IPS-15b (cell line): ENCODE measurements at regions not wholly inside any gene's neighbourhood (a gene's known extent, or its start where the extent isn't known, plus 50 kb on each side); places are given as distances from the start of the nearest gene placed in this dataset.

Experiments
- H3K27me3 ChIP-seq: one replicate; pipeline ENCODE4 v1.6.1; 2013; ENCODE audit warnings: low read length; ENCODE audit not compliant: control insufficient read depth, insufficient read depth
- H3K36me3 ChIP-seq: one replicate; pipeline ENCODE4 v1.6.1; 2013; ENCODE audit warnings: low read length; ENCODE audit not compliant: control insufficient read depth, insufficient read depth
- H3K4me1 ChIP-seq: one replicate; pipeline ENCODE4 v1.6.1; 2013; ENCODE audit warnings: mild to moderate bottlenecking, low read length; ENCODE audit not compliant: control insufficient read depth, insufficient read depth
- H3K4me3 ChIP-seq: one replicate; pipeline ENCODE4 v1.5.1; 2013; ENCODE audit warnings: low read depth, low read length
- H3K9ac ChIP-seq: one replicate; pipeline ENCODE4 v1.6.1; 2013; ENCODE audit warnings: low read depth, mild to moderate bottlenecking, low read length
- H3K9me3 ChIP-seq: one replicate; pipeline ENCODE4 v1.6.1; 2013; ENCODE audit warnings: mild to moderate bottlenecking, low read length; ENCODE audit not compliant: control insufficient read depth, insufficient read depth

DNA sequence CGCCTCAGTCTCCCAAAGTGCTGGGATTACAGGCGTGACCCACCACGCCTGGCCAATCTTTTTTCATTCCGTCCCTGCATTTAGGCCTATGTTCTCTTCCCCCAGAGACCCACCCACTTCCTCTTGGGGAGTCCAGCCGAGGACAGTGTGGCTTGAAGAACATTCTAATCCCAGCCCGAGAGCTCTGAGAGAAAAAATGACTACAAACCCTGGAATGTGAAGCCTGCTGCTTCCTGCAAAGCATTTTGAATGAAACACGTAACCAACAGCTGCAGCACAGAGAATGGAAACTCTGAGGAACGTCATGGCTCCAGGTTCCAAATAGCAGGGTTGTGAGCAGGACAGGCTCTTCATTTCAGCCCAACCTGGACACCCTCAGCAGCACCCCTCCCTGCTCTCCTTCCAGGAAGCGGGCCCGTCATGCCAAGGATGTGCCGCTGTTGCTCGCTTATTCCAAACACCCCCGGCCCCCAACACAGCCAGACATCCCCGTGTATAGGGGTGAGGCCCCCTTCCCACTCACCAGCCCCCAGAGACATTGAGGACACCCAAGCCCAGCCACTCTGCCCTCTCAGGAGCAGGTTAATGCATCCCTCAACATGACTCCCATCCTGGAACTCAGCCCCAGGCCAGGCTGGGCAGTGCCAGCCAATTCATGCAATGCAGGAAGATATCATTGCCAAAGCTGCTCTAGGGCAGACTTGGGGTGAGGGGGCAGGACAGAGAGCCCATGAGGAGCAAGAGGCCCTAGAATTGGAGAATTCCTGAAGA, 139.8 kb downstream of the ZFP36L2 start:
- Histone ChIP-seq H3K9ac (no peak overlapping the region), H3K27me3 (no peaks in the 10 kb centered on the region), H3K4me1 (peaks cover 16% of the 10 kb centered on the region), H3K4me3 (no peak overlapping the region), H3K9me3 (peaks cover 3% of the 10 kb centered on the region), H3K36me3 (no peaks in the 10 kb centered on the region)

GRCh38 chr2:43085929-43086328, 140.5 kb downstream of the ZFP36L2 start:
- peaks cover 3% of the 10 kb centered on the region for H3K9me3 ChIP-seq
- no peak overlapping the region for H3K4me3 ChIP-seq
- H3K27me3 ChIP-seq, result no peaks in the 10 kb centered on the region
- peaks cover 16% of the 10 kb centered on the region for H3K4me1 ChIP-seq
- H3K36me3 ChIP-seq, result no peaks in the 10 kb centered on the region
- no peak overlapping the region for H3K9ac ChIP-seq

DNA sequence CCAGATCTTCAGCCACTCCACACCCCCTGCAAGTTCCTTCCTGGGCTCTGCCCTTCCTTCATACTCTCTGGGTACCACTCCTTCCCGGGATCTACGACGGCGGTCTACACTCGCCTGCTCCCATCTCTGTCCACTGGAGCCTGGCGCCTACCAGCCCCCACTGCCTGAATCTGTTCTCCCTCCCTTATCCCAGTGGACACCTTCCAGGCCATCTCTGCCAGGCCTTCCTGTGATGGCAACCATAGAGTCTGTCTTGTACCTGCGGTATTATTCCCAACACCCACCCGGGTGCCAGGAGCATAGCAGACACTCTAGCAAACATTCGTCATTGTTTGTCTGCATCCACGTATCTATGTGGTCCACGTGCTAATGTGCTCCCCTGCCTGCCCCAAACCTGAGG, 140.9 kb downstream of the ZFP36L2 start:
- no peak overlapping the region for H3K9ac ChIP-seq
- no peaks in the 10 kb centered on the region for H3K36me3 ChIP-seq
- H3K4me1 ChIP-seq, result peaks cover 16% of the 10 kb centered on the region
- no peaks in the 10 kb centered on the region for H3K9me3 ChIP-seq
- H3K4me3 ChIP-seq, result no peak overlapping the region
- H3K27me3 ChIP-seq, result no peaks in the 10 kb centered on the region

DNA sequence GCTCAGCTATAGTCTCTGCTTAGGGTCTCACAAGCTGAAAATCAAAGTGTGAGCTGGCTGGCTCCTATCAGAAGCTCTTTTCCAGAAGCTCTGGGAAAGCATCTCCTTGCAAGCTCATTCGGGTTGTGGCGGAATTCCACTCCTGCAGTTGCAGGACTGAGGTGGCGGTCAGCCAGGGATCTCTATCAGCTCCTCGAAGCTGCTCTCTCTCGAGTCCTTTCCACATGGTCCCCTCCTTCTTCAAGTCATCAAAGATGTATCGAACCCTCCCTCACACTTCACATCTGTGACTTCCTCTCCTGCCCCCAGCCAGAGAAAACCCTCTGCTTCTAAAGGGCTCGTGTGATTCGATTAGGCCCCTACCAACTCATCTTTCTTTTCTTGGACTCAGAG, 141.7 kb downstream of the ZFP36L2 start:
- no peak overlapping the region for H3K9ac ChIP-seq
- no peak overlapping the region for H3K4me3 ChIP-seq
- H3K27me3 ChIP-seq, result no peaks in the 10 kb centered on the region
- no peaks in the 10 kb centered on the region for H3K36me3 ChIP-seq
- no peaks in the 10 kb centered on the region for H3K9me3 ChIP-seq
- peaks cover 16% of the 10 kb centered on the region for H3K4me1 ChIP-seq

DNA sequence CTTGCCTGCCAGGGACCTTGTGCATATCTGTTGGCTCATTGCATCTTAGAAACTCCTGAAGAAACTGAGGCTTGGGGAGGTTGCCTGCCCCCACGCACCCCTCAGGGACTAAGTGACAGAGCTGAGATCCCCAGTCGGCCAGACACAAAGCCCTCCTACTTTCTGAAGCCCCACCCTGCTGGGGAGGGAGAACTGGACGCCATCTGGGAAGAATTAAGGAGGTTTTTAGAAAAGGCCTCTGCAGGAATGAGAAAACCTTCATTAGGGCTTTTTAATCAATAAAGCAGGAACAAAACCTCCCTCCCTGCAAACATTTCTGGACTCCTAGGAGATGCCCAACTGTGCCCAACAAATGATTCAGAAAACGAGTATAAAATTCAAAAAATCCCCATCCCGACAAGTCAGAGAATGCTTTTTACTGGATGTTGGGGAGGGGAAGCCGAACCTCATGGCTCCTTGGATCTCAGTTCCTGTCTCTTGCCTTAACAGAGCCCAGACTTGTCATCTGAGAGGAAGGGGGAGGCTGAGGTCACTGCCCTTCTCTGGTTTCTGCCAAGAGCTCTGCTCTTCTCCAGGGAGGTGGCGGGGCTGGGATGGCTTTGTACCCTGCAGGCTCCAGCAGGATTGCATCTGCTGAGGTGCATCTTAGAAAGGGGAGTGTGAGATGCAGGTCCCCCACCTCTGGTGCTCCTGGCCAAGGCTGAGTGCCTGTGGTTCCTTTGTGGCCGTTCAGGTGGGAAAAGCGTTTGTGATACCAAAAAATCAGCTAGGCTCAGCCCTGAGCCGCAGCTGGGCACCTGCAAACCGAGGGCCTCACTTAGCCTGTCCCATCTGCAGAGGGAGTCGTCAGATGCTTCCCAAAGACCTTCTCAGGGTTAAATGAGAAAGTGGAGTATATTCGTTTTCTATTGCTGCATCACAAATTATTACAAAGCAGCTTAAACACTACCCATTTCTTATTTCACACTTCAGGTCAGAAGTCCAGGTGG, 142.4 kb downstream of the ZFP36L2 start:
- Histone ChIP-seq H3K4me3 (no peak overlapping the region), H3K9ac (no peak overlapping the region), H3K36me3 (no peaks in the 10 kb centered on the region), H3K4me1 (peaks cover 15% of the 10 kb centered on the region), H3K9me3 (no peaks in the 10 kb centered on the region), H3K27me3 (no peaks in the 10 kb centered on the region)

GRCh38 chr2:43082903-43083677, 143.3 kb downstream of the ZFP36L2 start:
- H3K4me3 ChIP-seq, result no peak overlapping the region
- H3K4me1 ChIP-seq, result peaks cover 12% of the 10 kb centered on the region
- H3K36me3 ChIP-seq, result no peaks in the 10 kb centered on the region
- no peak overlapping the region for H3K9ac ChIP-seq
- no peaks in the 10 kb centered on the region for H3K27me3 ChIP-seq
- H3K9me3 ChIP-seq, result no peaks in the 10 kb centered on the region

DNA sequence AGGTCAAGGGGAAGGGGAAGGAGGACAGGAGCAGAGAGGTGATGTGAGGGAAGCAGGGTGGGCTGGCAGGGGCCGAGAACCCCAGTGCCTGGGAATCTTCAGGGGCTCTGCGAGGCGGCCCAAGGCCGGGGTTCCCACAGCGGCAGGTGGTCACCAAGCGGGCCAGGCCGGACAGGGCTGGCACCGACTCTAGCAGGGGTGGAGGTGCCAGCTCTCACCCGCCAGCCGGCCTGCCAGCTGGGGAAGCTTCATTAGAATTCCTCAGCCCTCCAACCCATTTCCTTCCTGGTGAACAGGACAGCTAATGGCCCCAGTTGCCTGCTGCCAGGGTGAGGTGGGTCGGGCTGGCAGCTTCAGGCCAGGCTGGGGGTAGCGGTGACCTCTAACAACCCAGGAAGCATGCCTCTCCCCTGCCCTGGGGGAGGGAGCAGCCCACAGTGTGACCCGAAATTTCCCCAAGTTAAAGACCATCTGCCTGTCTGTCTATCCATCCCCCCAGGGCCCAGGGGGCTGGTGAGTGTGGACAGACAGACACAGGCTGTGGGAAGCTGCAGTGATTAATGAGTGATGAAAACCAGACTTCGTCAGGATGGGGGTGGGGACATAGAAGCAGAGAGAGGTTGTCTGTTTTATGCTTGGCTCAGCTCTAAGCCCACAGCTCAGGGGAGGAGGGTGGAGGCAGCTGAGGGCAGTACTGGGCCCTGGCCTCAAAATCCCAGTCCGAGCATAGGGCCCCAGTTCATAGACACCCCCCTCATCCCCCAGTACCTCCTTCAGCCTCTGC, 144.1 kb downstream of the ZFP36L2 start:
- Histone ChIP-seq H3K9ac (no peak overlapping the region), H3K36me3 (no peaks in the 10 kb centered on the region), H3K27me3 (no peaks in the 10 kb centered on the region), H3K9me3 (no peaks in the 10 kb centered on the region), H3K4me3 (no peak overlapping the region), H3K4me1 (peaks cover 12% of the 10 kb centered on the region)

DNA sequence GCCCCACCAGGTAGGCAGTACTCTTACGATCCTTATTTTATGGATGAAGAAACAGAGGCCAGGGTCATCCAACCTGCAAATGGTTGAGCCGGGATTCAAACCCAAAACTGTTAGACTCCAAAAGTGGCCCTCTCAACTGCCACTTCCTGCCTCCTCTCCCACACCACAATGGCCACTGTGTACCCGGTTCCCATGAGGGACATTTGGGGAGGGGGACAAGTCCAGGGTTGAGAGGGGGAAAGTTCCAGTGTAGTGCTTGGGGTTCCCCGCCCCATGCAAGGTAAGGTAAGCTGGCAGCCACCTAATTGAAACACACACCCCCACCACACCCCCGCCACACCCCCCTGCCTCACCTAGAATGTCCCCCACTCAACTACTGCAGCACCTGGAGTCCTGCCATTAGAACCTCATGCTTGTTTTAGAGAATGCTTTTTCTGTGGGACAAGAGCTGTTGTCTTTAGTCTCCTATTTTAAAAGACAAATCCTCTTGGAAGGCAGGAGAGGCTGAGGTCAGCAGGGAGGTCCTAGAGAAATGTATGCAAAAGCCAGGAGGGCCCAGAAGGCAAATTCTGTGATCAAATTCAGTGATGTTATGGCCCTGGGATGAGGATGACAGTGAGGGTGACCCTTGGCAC, 145.2 kb downstream of the ZFP36L2 start:
- Histone ChIP-seq H3K9ac (no peak overlapping the region), H3K9me3 (no peaks in the 10 kb centered on the region), H3K36me3 (no peaks in the 10 kb centered on the region), H3K4me1 (peaks cover 12% of the 10 kb centered on the region), H3K4me3 (no peak overlapping the region), H3K27me3 (no peaks in the 10 kb centered on the region)

GRCh38 chr2:43080571-43081021, 145.8 kb downstream of the ZFP36L2 start:
- H3K9ac ChIP-seq, result no peak overlapping the region
- H3K4me3 ChIP-seq, result no peak overlapping the region
- no peaks in the 10 kb centered on the region for H3K36me3 ChIP-seq
- no peaks in the 10 kb centered on the region for H3K9me3 ChIP-seq
- H3K4me1 ChIP-seq, result peaks cover 12% of the 10 kb centered on the region
- no peaks in the 10 kb centered on the region for H3K27me3 ChIP-seq

- Histone ChIP-seq H3K36me3 (no peaks in the 10 kb centered on the region), H3K4me3 (no peak overlapping the region), H3K4me1 (peaks cover 6% of the 10 kb centered on the region), H3K27me3 (no peaks in the 10 kb centered on the region), H3K9ac (no peak overlapping the region), H3K9me3 (no peaks in the 10 kb centered on the region)
These were observed 147.3 kb downstream of the ZFP36L2 start for GRCh38 chr2:43078781-43079755.
